ENCODE measurements at regions not wholly inside any gene's neighbourhood (a gene's known extent, or its start where the extent isn't known, plus 50 kb on each side); places are given as distances from the start of the nearest gene placed in this dataset.

DNA sequence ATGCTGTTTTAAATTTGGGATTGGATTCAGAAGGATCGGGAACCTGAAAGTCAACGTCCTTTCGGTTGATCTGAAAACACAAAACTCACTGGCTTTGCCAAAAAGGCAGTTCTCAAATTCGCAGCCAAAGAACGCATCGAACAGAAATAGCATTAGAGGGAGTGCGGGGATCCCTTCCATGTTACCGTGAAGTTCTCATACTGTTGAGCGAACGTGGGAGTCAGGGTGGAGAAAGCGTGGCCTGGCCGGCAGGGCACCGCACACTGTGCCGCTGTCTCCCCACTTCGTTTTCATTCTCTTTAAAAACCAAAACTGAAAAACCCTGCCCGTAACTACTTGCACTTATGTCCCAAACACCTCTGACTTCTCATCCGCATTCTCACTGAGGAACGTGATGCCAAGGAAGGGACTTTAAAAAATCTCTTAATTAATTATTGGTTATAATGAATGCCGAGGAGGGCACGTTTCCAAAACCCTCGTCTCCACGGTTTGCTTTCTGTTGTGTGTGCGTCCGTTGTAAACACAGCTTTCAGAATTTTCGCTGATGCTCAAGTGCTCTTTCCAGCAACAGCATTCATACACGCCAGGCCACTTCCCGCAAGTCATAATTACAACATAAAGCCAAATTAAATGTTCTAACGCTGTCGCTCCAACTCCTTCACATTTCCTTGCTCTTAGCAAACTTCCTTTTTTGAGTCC lies 60.9 kb upstream of the TWIST2 start:
- no peak for DNase-seq
- Histone ChIP-seq H3K4me1 (peaks cover 0 to 6% (median 0%) of the 10 kb centered on the region in 6 donors), H3K27ac (no peak overlapping the region), H3K9me3 (peaks cover 0 to under 1% (median 0%) of the 10 kb centered on the region in 8 donors), H3K4me3 (no peak overlapping the region), H3K27me3 (replicated peaks in 1 of 7) (peaks cover 0 to 28% (median 0%) of the 10 kb centered on the region in 7 donors), H3K36me3 (no peaks in the 10 kb centered on the region)
- WGBS, 5 donors: 84 to 89% (median 87%) methylated on average over 29 of the region's 29 CpGs
- intact Hi-C loops (cut with DNase I; ENCODE audit: low total_unique reads): loop anchor here (5.0 kb wide), 1 partner anchor 415 kb away; no protein-coding TSS in a partner anchor
- TF ChIP-seq POLR2A (IDR thresholded peaks at IDR 0.05): no peak
- no peak for TF ChIP-seq POLR2AphosphoS5 (IDR thresholded peaks at IDR 0.05)
- TF ChIP-seq, protein P1, sequence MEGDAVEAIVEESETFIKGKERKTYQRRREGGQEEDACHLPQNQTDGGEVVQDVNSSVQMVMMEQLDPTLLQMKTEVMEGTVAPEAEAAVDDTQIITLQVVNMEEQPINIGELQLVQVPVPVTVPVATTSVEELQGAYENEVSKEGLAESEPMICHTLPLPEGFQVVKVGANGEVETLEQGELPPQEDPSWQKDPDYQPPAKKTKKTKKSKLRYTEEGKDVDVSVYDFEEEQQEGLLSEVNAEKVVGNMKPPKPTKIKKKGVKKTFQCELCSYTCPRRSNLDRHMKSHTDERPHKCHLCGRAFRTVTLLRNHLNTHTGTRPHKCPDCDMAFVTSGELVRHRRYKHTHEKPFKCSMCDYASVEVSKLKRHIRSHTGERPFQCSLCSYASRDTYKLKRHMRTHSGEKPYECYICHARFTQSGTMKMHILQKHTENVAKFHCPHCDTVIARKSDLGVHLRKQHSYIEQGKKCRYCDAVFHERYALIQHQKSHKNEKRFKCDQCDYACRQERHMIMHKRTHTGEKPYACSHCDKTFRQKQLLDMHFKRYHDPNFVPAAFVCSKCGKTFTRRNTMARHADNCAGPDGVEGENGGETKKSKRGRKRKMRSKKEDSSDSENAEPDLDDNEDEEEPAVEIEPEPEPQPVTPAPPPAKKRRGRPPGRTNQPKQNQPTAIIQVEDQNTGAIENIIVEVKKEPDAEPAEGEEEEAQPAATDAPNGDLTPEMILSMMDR (IDR thresholded peaks at IDR 0.05 in 8 of 11, conservative IDR thresholded peaks at IDR 0.05 in 3 of 11): no peak

DNA sequence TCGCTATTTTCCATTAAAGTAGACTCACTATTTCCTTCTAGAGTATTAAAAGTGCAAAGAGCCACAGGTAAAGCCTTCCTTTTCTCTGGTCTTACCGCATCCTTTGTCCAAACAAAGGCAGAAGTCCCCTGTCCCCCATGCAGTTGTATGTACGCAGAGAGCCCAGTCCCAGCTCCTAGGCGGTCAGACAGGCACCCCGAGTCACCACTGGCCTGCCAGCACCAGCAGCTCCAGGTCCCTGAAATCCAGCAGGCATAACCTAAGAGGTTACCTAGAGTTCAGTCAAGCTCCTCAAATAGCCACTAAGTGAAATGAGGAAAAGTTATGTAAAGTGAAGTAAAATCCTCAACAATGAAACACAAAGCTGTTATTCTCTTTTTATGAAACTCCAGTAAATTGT lies 60.4 kb upstream of the TWIST2 start:
- 77 to 81% (median 80%) methylated on average over 5 of the region's 5 CpGs for WGBS, 5 donors

DNA sequence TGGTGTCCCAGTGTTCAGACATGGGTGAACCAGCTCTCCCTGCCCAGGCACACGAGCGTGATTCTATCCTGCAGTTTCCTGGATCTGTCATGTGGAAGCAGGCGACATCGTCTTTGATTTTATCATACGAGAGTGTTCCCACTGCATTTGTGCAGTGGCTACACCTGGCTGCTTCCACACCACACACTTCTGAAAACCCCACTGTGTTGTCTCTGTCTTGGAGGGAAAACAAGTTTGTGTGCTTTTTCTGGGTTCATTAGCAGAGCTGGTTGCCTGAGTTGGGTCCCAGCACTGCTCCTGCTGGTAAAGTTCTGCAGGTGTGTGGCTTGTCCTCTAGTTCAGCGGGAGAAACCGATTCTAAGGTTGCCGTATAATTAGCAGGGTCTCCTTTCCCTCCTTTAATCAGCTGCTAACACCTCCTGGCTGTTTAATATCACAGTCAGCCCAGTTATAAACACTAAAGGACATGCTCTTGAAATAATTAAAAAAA lies 58.5 kb upstream of the TWIST2 start:
- TF ChIP-seq, protein P1 (IDR thresholded peaks at IDR 0.05 in 8 of 11, conservative IDR thresholded peaks at IDR 0.05 in 3 of 11): no peak
- TF ChIP-seq POLR2A (IDR thresholded peaks at IDR 0.05) (no peak), POLR2AphosphoS5 (IDR thresholded peaks at IDR 0.05) (no peak)
- H3K36me3 ChIP-seq: no peaks in the 10 kb centered on the region
- WGBS, 5 donors: 77 to 87% (median 81%) methylated on average over 8 of the region's 8 CpGs
- no peak overlapping the region for H3K27ac ChIP-seq
- H3K27me3 ChIP-seq (replicated peaks in 1 of 7): peaks cover 0 to 24% (median 0%) of the 10 kb centered on the region in 7 donors
- no peaks in the 10 kb centered on the region for H3K9me3 ChIP-seq
- intact Hi-C loops (cut with DNase I; ENCODE audit: low total_unique reads): loop anchor here (5.0 kb wide), 1 partner anchor 417 kb away; no protein-coding TSS in a partner anchor
- DNase-seq: no peak
- no peak overlapping the region for H3K4me3 ChIP-seq
- H3K4me1 ChIP-seq: peaks cover 0 to 6% (median 0%) of the 10 kb centered on the region in 6 donors

More for the DNA sequence above, 60.4 kb upstream of the TWIST2 start:
- DNase-seq: no peak
- Histone ChIP-seq H3K36me3 (no peaks in the 10 kb centered on the region), H3K27me3 (replicated peaks in 1 of 7) (peaks cover 0 to 28% (median 0%) of the 10 kb centered on the region in 7 donors), H3K9me3 (no peaks in the 10 kb centered on the region), H3K27ac (no peak overlapping the region), H3K4me3 (no peak overlapping the region), H3K4me1 (peaks cover 0 to 6% (median 0%) of the 10 kb centered on the region in 6 donors)
- intact Hi-C loops (cut with DNase I; ENCODE audit: low total_unique reads): loop anchor here (5.0 kb wide), 1 partner anchor 415 kb away; no protein-coding TSS in a partner anchor
- no peak for TF ChIP-seq POLR2AphosphoS5 (IDR thresholded peaks at IDR 0.05)
- TF ChIP-seq POLR2A (IDR thresholded peaks at IDR 0.05): no peak
- TF ChIP-seq, protein P1 (IDR thresholded peaks at IDR 0.05 in 8 of 11, conservative IDR thresholded peaks at IDR 0.05 in 3 of 11): no peak

DNA sequence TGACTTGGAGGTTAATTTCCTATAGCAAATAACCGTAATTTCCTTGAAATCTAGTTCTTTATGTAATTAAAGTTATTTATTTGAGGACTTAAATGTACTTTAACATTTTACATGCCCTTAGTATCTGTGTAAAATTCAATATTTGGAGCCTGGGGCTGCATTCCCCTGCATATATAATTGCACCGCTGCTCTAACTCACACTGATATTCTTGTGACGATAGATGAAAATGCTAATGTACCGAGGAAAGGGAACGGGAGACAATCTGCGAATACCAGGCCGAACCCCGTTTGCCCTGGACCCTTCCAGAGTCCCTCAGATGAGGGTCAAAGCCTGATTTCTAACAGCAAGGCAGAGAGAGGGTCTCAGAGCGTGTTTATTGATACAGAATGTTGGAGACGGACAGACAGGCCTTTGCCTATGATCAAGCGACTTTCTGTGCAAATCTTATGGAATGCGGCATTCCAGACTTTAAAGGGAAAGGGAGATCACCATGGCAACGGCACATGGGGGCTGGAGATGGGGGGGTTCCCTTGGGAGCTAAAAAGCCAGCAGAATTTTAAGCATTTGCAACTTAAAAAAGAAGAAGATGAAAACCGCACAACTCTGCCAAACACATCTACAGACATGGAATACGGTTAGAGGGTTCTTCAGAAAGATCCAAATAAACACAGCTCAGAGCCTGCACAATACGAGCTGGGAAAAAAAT lies 57.6 kb upstream of the TWIST2 start:
- no peak for TF ChIP-seq POLR2AphosphoS5 (IDR thresholded peaks at IDR 0.05)
- TF ChIP-seq, protein P1 (IDR thresholded peaks at IDR 0.05 in 8 of 11, conservative IDR thresholded peaks at IDR 0.05 in 3 of 11): no peak
- no peak for TF ChIP-seq POLR2A (IDR thresholded peaks at IDR 0.05)
- 80 to 86% (median 82%) methylated on average over 16 of the region's 16 CpGs for WGBS, 5 donors
- DNase-seq: no peak
- H3K9me3 ChIP-seq: no peaks in the 10 kb centered on the region
- intact Hi-C loops (cut with DNase I; ENCODE audit: low total_unique reads): no loop called here
- H3K36me3 ChIP-seq: no peaks in the 10 kb centered on the region
- no peaks in the 10 kb centered on the region for H3K4me1 ChIP-seq
- H3K27me3 ChIP-seq (replicated peaks in 1 of 7): peaks cover 0 to 17% (median 0%) of the 10 kb centered on the region in 7 donors
- H3K27ac ChIP-seq: no peak overlapping the region
- no peak overlapping the region for H3K4me3 ChIP-seq

All from spleen (tissue), 11 donors.